ENCODE measurements at regions not wholly inside any gene's neighbourhood (a gene's known extent, or its start where the extent isn't known, plus 50 kb on each side); places are given as distances from the start of the nearest gene placed in this dataset.

DNA sequence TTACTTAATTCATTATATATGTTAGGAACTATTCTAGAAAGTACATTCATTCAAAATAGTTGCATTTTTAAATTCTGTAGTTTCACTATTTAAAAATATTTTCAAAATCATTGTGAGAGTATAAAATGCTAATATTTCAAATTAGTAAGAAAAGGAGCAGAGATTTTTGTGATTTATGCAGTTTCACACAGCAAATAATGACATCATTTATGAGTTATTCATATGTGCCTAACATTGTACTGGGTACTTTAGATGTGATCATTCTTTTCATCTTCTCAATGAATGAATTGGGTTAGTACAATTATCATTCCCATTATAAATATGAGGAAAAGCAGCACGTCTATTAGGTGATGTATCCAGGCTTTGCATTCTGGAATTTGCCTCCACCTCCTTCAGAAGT is 1451.0 kb upstream of the IGFBP7 start:
- ATAC-seq (no peak), FAIRE-seq (no peak), DNase-seq (no peak)
- H3K27me3 ChIP-seq: no peaks in the 10 kb centered on the region
- H3K36me3 ChIP-seq: no peaks in the 10 kb centered on the region
- H3K4me3 ChIP-seq: no peak overlapping the region
- no peaks in the 10 kb centered on the region for H3K9me3 ChIP-seq
- intact Hi-C loops (cut with DNase I): no loop called here
- no peak overlapping the region for H3K27ac ChIP-seq
- TF ChIP-seq, protein P1, sequence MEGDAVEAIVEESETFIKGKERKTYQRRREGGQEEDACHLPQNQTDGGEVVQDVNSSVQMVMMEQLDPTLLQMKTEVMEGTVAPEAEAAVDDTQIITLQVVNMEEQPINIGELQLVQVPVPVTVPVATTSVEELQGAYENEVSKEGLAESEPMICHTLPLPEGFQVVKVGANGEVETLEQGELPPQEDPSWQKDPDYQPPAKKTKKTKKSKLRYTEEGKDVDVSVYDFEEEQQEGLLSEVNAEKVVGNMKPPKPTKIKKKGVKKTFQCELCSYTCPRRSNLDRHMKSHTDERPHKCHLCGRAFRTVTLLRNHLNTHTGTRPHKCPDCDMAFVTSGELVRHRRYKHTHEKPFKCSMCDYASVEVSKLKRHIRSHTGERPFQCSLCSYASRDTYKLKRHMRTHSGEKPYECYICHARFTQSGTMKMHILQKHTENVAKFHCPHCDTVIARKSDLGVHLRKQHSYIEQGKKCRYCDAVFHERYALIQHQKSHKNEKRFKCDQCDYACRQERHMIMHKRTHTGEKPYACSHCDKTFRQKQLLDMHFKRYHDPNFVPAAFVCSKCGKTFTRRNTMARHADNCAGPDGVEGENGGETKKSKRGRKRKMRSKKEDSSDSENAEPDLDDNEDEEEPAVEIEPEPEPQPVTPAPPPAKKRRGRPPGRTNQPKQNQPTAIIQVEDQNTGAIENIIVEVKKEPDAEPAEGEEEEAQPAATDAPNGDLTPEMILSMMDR (IDR thresholded peaks at IDR 0.05): no peak
- no peaks in the 10 kb centered on the region for H3K4me1 ChIP-seq
- 46% methylated on average over 1 of the region's 1 CpG for WGBS, 2 donors

DNA sequence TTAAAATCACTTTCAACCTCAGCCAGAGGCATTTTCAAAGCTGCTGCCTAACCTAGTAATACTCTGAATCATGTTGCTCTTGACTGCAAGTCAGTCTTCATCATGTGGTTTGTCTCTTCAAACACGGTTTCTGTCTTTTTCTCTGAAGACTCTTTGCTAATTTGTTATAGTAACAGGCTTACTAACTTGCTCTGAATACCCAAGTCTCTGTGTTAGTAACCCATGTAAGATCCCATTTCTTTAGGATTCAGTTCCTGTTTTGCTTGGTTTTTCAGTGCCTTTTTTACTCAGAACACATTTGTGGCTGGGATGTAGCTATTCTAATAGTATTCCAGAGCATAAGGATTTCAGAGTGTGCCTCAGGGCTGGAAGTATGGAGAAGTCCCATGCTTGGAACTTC is 1450.6 kb upstream of the IGFBP7 start:
- FAIRE-seq: no peak
- TF ChIP-seq, protein P1 (IDR thresholded peaks at IDR 0.05): no peak
- Histone ChIP-seq H3K4me1 (no peaks in the 10 kb centered on the region), H3K9me3 (no peaks in the 10 kb centered on the region), H3K4me3 (no peak overlapping the region), H3K36me3 (no peaks in the 10 kb centered on the region), H3K27ac (no peak overlapping the region), H3K27me3 (no peaks in the 10 kb centered on the region)
- no peak for DNase-seq
- ATAC-seq: no peak
- intact Hi-C loops (cut with DNase I): no loop called here
- WGBS, 2 donors: 38 to 50% methylated on average over 1 of the region's 1 CpG

DNA sequence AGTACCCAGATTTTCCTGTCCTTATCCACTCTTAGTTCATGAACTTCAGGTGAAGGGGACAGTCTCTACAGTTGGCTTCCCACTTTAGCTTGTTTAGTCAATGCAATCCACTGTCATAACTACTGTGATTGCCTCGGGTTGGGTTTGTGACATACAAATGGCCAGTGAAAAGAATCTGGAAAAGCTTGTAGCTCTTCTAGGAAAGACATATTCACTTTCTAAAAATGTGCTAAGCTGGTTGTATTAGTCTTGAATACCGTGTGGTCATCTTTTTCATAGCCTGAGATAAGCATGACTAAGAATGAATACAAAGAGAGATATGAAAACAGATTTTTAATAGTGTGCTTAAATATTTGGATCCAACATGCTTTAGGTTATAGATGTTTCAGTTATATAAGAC is 1443.5 kb upstream of the IGFBP7 start:
- H3K4me3 ChIP-seq: no peak overlapping the region
- FAIRE-seq (no peak), DNase-seq (no peak), ATAC-seq (no peak)
- TF ChIP-seq, protein P1 (IDR thresholded peaks at IDR 0.05): no peak
- H3K4me1 ChIP-seq: no peaks in the 10 kb centered on the region
- no peaks in the 10 kb centered on the region for H3K36me3 ChIP-seq
- WGBS, 2 donors: 43 to 53% methylated on average over 2 of the region's 2 CpGs
- H3K27ac ChIP-seq: no peak overlapping the region
- intact Hi-C loops (cut with DNase I): no loop called here
- H3K27me3 ChIP-seq: no peaks in the 10 kb centered on the region
- H3K9me3 ChIP-seq: no peaks in the 10 kb centered on the region

DNA sequence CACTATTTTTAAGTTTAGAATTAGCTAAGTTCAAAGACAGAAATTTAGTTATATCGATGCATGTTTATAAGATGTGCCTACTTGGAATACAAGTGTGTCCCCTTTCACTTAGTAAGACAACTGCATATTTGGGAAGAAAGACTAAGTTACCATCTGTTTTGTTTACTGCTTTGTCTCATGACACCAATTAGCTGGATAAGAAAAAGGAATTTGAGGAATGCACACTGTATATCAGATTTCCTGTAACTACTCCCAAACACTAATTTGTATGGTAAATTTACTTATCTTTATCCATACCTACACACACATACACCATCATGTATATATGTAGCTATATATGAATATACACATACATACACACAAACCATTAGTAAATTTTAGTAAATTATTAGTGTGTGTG is 1442.8 kb upstream of the IGFBP7 start:
- H3K4me3 ChIP-seq: no peak overlapping the region
- no peaks in the 10 kb centered on the region for H3K4me1 ChIP-seq
- H3K36me3 ChIP-seq: no peaks in the 10 kb centered on the region
- TF ChIP-seq, protein P1 (IDR thresholded peaks at IDR 0.05): no peak
- H3K27ac ChIP-seq: no peak overlapping the region
- FAIRE-seq (no peak), ATAC-seq (no peak), DNase-seq (no peak)
- H3K9me3 ChIP-seq: no peaks in the 10 kb centered on the region
- WGBS, 2 donors: 75 to 83% methylated on average over 1 of the region's 1 CpG
- intact Hi-C loops (cut with DNase I): no loop called here
- H3K27me3 ChIP-seq: no peaks in the 10 kb centered on the region

DNA sequence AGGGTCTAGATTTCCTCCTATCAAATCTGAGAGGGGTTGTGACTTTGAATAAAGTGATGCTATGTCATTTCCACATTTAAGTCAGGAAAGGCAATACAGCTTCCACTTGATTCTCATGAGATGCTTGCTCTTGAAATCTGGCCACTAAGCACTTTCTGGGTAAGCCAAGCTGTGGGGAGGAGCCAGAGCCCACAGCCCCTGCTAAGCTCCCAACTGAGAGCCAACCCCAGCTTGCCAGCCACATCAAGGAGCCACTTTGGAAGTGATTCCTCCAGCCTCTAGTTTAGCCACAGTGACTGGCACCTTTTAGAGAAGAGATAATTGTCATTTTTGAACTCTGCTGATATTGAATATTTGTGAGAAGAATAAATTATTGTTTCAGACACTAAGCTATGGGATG is 1441.5 kb upstream of the IGFBP7 start:
- no peak for DNase-seq
- intact Hi-C loops (cut with DNase I): no loop called here
- Histone ChIP-seq H3K4me1 (no peaks in the 10 kb centered on the region), H3K27ac (no peak overlapping the region), H3K36me3 (no peaks in the 10 kb centered on the region), H3K27me3 (no peaks in the 10 kb centered on the region), H3K9me3 (no peaks in the 10 kb centered on the region), H3K4me3 (no peak overlapping the region)
- TF ChIP-seq, protein P1 (IDR thresholded peaks at IDR 0.05): no peak
- ATAC-seq: no peak
- FAIRE-seq: no peak

All from pancreas (tissue), 10 donors.